Endothelial cell of umbilical vein (primary cell): ENCODE measurements at regions not wholly inside any gene's neighbourhood (a gene's known extent, or its start where the extent isn't known, plus 50 kb on each side); places are given as distances from the start of the nearest gene placed in this dataset.

Source experiments
- BruUV-seq: library from RNA; stranded (reverse); fragments of 400-500 nt; replicated peaks from 2 replicates; lab custom pipeline; 2021; lab: Mats Ljungman, UMichigan
- CTCF ChIA-PET: fragments of 300-600, 350-600 bp; sonication (Branson Sonifier 250); formaldehyde crosslinking; loops from one replicate; lab custom pipeline; 2021; ENCODE audit warnings: antibody characterized with exemption, inconsistent platforms; lab: Charles Lee
- POLR2A ChIA-PET: fragments of 300-600, 350-600 bp; sonication (Branson Sonifier 250); formaldehyde crosslinking; loops from one replicate; lab custom pipeline; 2021; ENCODE audit warnings: antibody characterized with exemption, inconsistent platforms; lab: Charles Lee
- DNase-seq: peaks from one replicate; pipeline ENCODE4 v3.0.0-alpha.2; 2011; ENCODE audit warnings: low read depth, low spot score
- FAIRE-seq: peaks from 2 replicates; lab custom pipeline; 2011; peaks lifted over from hg19 to GRCh38; lab: Jason Lieb, UNC
- H2AFZ ChIP-seq: 2 replicates; pipeline ENCODE4 v1.6.0; 2012; ENCODE audit warnings: low read depth, low read length, control low read depth, inconsistent platforms
- H3K27ac ChIP-seq: 2 replicates; pipeline ENCODE4 v1.5.1; 2011; ENCODE audit warnings: low read depth, mild to moderate bottlenecking, control low read depth, low read length, moderate library complexity; ENCODE audit not compliant: insufficient read depth
- H3K27me3 ChIP-seq, 2 experiments: 2 replicates each; pipeline versions ENCODE4 v1.6.0 to v1.6.1; 2011; ENCODE audit warnings: low read length in 2 of 2, mixed read lengths in 1 of 2; ENCODE audit not compliant: control insufficient read depth in 2 of 2, insufficient read depth in 2 of 2
- H3K36me3 ChIP-seq, 2 experiments: 2 replicates in 1 of 2; 3 replicates in 1 of 2; pipeline ENCODE4 v1.5.1; 2011; ENCODE audit warnings: low read length in 2 of 2, mild to moderate bottlenecking in 1 of 2, moderate library complexity in 1 of 2; ENCODE audit not compliant: control insufficient read depth in 2 of 2, insufficient read depth in 2 of 2; ENCODE audit errors: extremely low read depth in 1 of 2
- H3K4me1 ChIP-seq: 3 replicates; pipeline ENCODE4 v1.5.1; 2011; ENCODE audit warnings: mild to moderate bottlenecking, low read length; ENCODE audit not compliant: control insufficient read depth, insufficient read depth; ENCODE audit errors: extremely low read depth
- H3K4me2 ChIP-seq: 2 replicates; pipeline ENCODE4 v1.6.1; 2011; ENCODE audit warnings: low read length, control low read depth, mixed read lengths; ENCODE audit not compliant: insufficient read depth
- H3K4me3 ChIP-seq, 3 experiments: fragments of 200-600 bp in 1 of 3; sonication (generic), shearing (Covaris generic) in 1 of 3; replicated peaks in 1 of 3; 2 replicates each; pipeline ENCODE4 v1.5.1; 2011 to 2016; ENCODE audit warnings: control low read depth in 3 of 3, low read length in 3 of 3, mild to moderate bottlenecking in 2 of 3, inconsistent platforms in 1 of 3, low read depth in 1 of 3, moderate library complexity in 1 of 3; ENCODE audit not compliant: insufficient read depth in 1 of 3
- H3K79me2 ChIP-seq: 2 replicates; pipeline ENCODE4 v1.6.0; 2012; ENCODE audit warnings: low read length, inconsistent platforms; ENCODE audit not compliant: control insufficient read depth, insufficient read depth
- H3K9ac ChIP-seq: replicated peaks from 2 replicates; pipeline ENCODE3; 2011; ENCODE audit warnings: low read length, control low read depth; ENCODE audit not compliant: insufficient read depth; ENCODE audit errors: extremely low read depth
- H3K9me1 ChIP-seq: replicated peaks from 3 replicates; pipeline ENCODE4 v1.6.0; 2011; ENCODE audit warnings: mild to moderate bottlenecking, low read length; ENCODE audit not compliant: control insufficient read depth, insufficient read depth; ENCODE audit errors: extremely low read depth
- H3K9me3 ChIP-seq: replicated peaks from 2 replicates; pipeline ENCODE4 v1.5.1; 2012; ENCODE audit warnings: low read length, inconsistent platforms; ENCODE audit not compliant: control insufficient read depth, insufficient read depth
- H4K20me1 ChIP-seq: replicated peaks from 2 replicates; pipeline ENCODE3; 2011; ENCODE audit warnings: mild to moderate bottlenecking, low read length; ENCODE audit not compliant: control insufficient read depth, insufficient read depth; ENCODE audit errors: extremely low read depth
- CTCF ChIP-seq, 2 donors: IDR thresholded peaks; 1 replicate in 1 of 2; 2 replicates in 1 of 2; pipeline ENCODE4 v1.5.1; 2011; ENCODE audit warnings: low read length in 2 of 2, mild to moderate bottlenecking in 2 of 2, moderate library complexity in 2 of 2, control low read depth in 1 of 2, inconsistent platforms in 1 of 2, low read depth in 1 of 2; ENCODE audit not compliant: insufficient read depth in 1 of 2; ENCODE audit errors: extremely low read depth in 1 of 2
- EZH2 ChIP-seq: IDR thresholded peaks from 2 replicates; pipeline ENCODE4 v1.6.1; 2012; ENCODE audit warnings: borderline replicate concordance, low read depth, mild to moderate bottlenecking, moderate library complexity, low read length, inconsistent platforms; ENCODE audit not compliant: severe bottlenecking
- FOS ChIP-seq: IDR thresholded peaks from 2 replicates; pipeline ENCODE4 v1.6.1; 2011; ENCODE audit warnings: mild to moderate bottlenecking, low read length, moderate library complexity, borderline replicate concordance; ENCODE audit not compliant: insufficient read depth
- GATA2 ChIP-seq: IDR thresholded peaks from 2 replicates; pipeline ENCODE4 v1.7.0; 2011; ENCODE audit warnings: low read depth, mild to moderate bottlenecking, moderate library complexity, mixed read lengths, low read length; ENCODE audit not compliant: insufficient read length, insufficient read depth
- JUN ChIP-seq: IDR thresholded peaks from 2 replicates; pipeline ENCODE4 v1.6.1; 2011; ENCODE audit warnings: borderline replicate concordance, low read depth; ENCODE audit not compliant: insufficient read length, insufficient read depth
- MAX ChIP-seq: IDR thresholded peaks from 2 replicates; pipeline ENCODE4 v1.6.1; 2011; ENCODE audit not compliant: insufficient read depth, insufficient read length
- MYC ChIP-seq: IDR thresholded peaks from one replicate; pipeline ENCODE4 v1.6.1; 2011; ENCODE audit warnings: mild to moderate bottlenecking, low read depth, low read length
- POLR2A ChIP-seq: IDR thresholded peaks from 2 replicates; pipeline ENCODE4 v1.6.1; 2012; ENCODE audit warnings: low read depth, mild to moderate bottlenecking, control low read depth, low read length
- POLR2AphosphoS5 ChIP-seq: IDR thresholded peaks from 2 replicates; pipeline ENCODE4 v1.6.1; 2012; ENCODE audit warnings: low read depth, mild to moderate bottlenecking, control low read depth, low read length, moderate library complexity; ENCODE audit not compliant: insufficient read depth
- dilution Hi-C: fragments of 300-500 bp; cut with MboI; formaldehyde crosslinking; loops from one replicate; pipeline ENCODE4 v1.15.0; 2019; ENCODE audit warnings: low sequenced_read_pairs; ENCODE audit not compliant: extremely low pct_ligation_motif_present
- intact Hi-C: fragments of 100-400 bp; cut with micrococcal nuclease; formaldehyde crosslinking; loops from one replicate; pipeline ENCODE4 v1.10.0; 2022

- ChIA-PET CTCF (interaction anchor here (1.1 kb wide), 1 partner anchor 17 kb away, joined by 3 read pairs; no protein-coding TSS in a partner anchor), POLR2A (no interaction called here)
- H3K4me2 ChIP-seq, result no peak overlapping the region
- H3K4me3 ChIP-seq, result no peak overlapping the region
- FAIRE-seq (peak; percentile 80), DNase-seq (peak; percentile 17)
- H3K9me1 ChIP-seq, result no peaks in the 10 kb centered on the region
- no peak overlapping the region for H3K27ac ChIP-seq
- no peaks in the 10 kb centered on the region for H4K20me1 ChIP-seq
- intact Hi-C loops, result loop anchor here (10.0 kb wide), 1 partner anchor 838 kb away; no protein-coding TSS in a partner anchor
- dilution Hi-C loops, result no loop called here
- H3K9ac ChIP-seq, result no peak overlapping the region
- no peaks in the 10 kb centered on the region for H3K27me3 ChIP-seq
- H3K79me2 ChIP-seq, result no peaks in the 10 kb centered on the region
- peaks cover 6% of the 10 kb centered on the region for H3K4me1 ChIP-seq
- H2AFZ ChIP-seq, result no peak overlapping the region
- peak; percentile 74 for TF ChIP-seq FOS
- TF ChIP-seq JUN, result no peak
- H3K9me3 ChIP-seq, result no peaks in the 10 kb centered on the region
- H3K36me3 ChIP-seq, result no peaks in the 10 kb centered on the region
- no TSS peak for BruUV-seq
These were observed 457.6 kb downstream of the PLK2 start for GRCh38 chr5:58002323-58002722.

- Histone ChIP-seq H3K27me3 (peaks cover 0 to 1% of the 10 kb centered on the region in 2 experiments), H3K4me3 (no peak overlapping the region), H3K4me1 (peaks cover 5% of the 10 kb centered on the region), H3K4me2 (no peak overlapping the region), H3K79me2 (no peaks in the 10 kb centered on the region), H3K9me3 (no peaks in the 10 kb centered on the region), H3K36me3 (no peaks in the 10 kb centered on the region), H2AFZ (no peak overlapping the region), H3K27ac (no peak overlapping the region), H3K9ac (no peak overlapping the region), H4K20me1 (no peaks in the 10 kb centered on the region), H3K9me1 (no peaks in the 10 kb centered on the region)
- POLR2A ChIA-PET, result no interaction called here
- no peak for DNase-seq
- no peak for FAIRE-seq
- no TSS peak for BruUV-seq
- TF ChIP-seq JUN (no peak), EZH2 (no peak), FOS (no peak), POLR2AphosphoS5 (no peak), MAX (no peak), POLR2A (no peak), MYC (no peak), CTCF (IDR thresholded peaks at IDR 0.05; ENCODE audit: extremely low read depth in 1 of 2, insufficient read depth in 1 of 2, low read depth in 1 of 2, low read length in 2 of 2) (no peak), GATA2 (no peak)
- intact Hi-C loops, result no loop called here
- CTCF ChIA-PET, result no interaction called here
- dilution Hi-C loops, result no loop called here
These were observed 466.0 kb downstream of the PLK2 start for GRCh38 chr5:57993866-57994265.
